HepG2 (cell line): ENCODE measurements at regions not wholly inside any gene's neighbourhood (a gene's known extent, or its start where the extent isn't known, plus 50 kb on each side); places are given as distances from the start of the nearest gene placed in this dataset.

Experiments
- HHEX ChIP-seq: IDR thresholded peaks from 2 replicates; pipeline ENCODE4 v1.6.1; 2016; ENCODE audit warnings: control low read depth
- KLF16 ChIP-seq, 2 experiments: sonication (generic) in 1 of 2; formaldehyde crosslinking in 1 of 2; IDR thresholded peaks; 2 replicates each; pipeline versions ENCODE4 v1.6.1 to v1.8.0; 2016 to 2023; ENCODE audit warnings: missing genetic modification reagents in 2 of 2, missing compliant biosample characterization in 1 of 2
- MAFF ChIP-seq: IDR thresholded peaks from 2 replicates; pipeline ENCODE4 v1.6.1; 2011; ENCODE audit warnings: low read depth, low read length, improper control_type of control experiment
- TAF1 ChIP-seq: sonication (generic); formaldehyde crosslinking; IDR thresholded peaks from 2 replicates; pipeline ENCODE4 v1.4.0; 2020; ENCODE audit warnings: missing genetic modification reagents
- ZFP36L1 ChIP-seq: sonication (generic); formaldehyde crosslinking; IDR thresholded peaks from 2 replicates; pipeline ENCODE4 v1.8.0; 2022; ENCODE audit warnings: mild to moderate bottlenecking, missing genetic modification reagents, moderate library complexity
- ZNF121 ChIP-seq: sonication (generic); formaldehyde crosslinking; IDR thresholded peaks from 2 replicates; pipeline ENCODE4 v1.5.0; 2020; ENCODE audit warnings: mild to moderate bottlenecking, missing genetic modification reagents
- ZNF207 ChIP-seq: fragments of 450-650 bp; IDR thresholded peaks from 2 replicates; pipeline ENCODE4 v1.6.1; 2016; ENCODE audit warnings: antibody characterized with exemption, borderline replicate concordance
- ZNF335 ChIP-seq: sonication (generic); formaldehyde crosslinking; IDR thresholded peaks from 2 replicates; pipeline ENCODE4 v1.4.0; 2020; ENCODE audit warnings: missing genetic modification reagents
- ZNF451 ChIP-seq: sonication (generic); formaldehyde crosslinking; IDR thresholded peaks from 2 replicates; pipeline ENCODE4 v1.5.0; 2020; ENCODE audit warnings: mild to moderate bottlenecking, missing genetic modification reagents
- TF ChIP-seq, protein P1 (sequence below): sonication (generic); formaldehyde crosslinking; IDR thresholded peaks from 2 replicates; pipeline ENCODE4 v1.4.0; 2020; ENCODE audit warnings: missing genetic modification reagents
- TF ChIP-seq, protein P2 (sequence below): sonication (generic); formaldehyde crosslinking; IDR thresholded peaks from 2 replicates; pipeline ENCODE4 v1.5.1; 2020; ENCODE audit warnings: missing genetic modification reagents, mild to moderate bottlenecking, borderline replicate concordance
- TF ChIP-seq, protein P3 (sequence below): sonication (generic); formaldehyde crosslinking; IDR thresholded peaks from 2 replicates; pipeline ENCODE4 v1.5.1; 2020; ENCODE audit warnings: mild to moderate bottlenecking, missing genetic modification reagents, moderate library complexity
- TF ChIP-seq, protein P4 (sequence below): sonication (generic); formaldehyde crosslinking; IDR thresholded peaks from 2 replicates; pipeline ENCODE4 v1.8.1; 2023; ENCODE audit warnings: mild to moderate bottlenecking, missing genetic modification reagents, borderline replicate concordance
- TF ChIP-seq, protein P5 (sequence below): sonication (generic); formaldehyde crosslinking; IDR thresholded peaks from 2 replicates; pipeline ENCODE4 v1.5.0; 2020; ENCODE audit warnings: mild to moderate bottlenecking, missing genetic modification reagents, moderate library complexity

DNA sequence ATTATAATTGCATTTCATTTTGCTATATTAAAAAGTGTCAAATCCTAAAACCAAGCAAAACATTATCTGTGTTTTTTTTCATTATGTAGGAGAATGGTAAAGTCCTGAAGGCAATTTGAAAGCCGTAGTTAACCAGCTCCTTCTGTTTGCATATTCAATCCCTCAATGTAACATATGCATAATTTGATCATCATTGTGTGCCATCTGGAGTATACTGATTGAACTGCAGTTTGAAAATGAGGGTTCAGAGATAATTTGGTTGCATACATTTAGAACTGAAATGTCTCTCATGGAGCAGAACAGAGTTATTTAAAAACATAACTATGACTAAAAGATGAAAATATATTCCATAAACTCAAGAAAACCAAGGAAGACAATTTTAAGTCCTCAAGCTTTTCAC, 518.6 kb downstream of the GBE1 start (continued):
- TF ChIP-seq, protein P1, sequence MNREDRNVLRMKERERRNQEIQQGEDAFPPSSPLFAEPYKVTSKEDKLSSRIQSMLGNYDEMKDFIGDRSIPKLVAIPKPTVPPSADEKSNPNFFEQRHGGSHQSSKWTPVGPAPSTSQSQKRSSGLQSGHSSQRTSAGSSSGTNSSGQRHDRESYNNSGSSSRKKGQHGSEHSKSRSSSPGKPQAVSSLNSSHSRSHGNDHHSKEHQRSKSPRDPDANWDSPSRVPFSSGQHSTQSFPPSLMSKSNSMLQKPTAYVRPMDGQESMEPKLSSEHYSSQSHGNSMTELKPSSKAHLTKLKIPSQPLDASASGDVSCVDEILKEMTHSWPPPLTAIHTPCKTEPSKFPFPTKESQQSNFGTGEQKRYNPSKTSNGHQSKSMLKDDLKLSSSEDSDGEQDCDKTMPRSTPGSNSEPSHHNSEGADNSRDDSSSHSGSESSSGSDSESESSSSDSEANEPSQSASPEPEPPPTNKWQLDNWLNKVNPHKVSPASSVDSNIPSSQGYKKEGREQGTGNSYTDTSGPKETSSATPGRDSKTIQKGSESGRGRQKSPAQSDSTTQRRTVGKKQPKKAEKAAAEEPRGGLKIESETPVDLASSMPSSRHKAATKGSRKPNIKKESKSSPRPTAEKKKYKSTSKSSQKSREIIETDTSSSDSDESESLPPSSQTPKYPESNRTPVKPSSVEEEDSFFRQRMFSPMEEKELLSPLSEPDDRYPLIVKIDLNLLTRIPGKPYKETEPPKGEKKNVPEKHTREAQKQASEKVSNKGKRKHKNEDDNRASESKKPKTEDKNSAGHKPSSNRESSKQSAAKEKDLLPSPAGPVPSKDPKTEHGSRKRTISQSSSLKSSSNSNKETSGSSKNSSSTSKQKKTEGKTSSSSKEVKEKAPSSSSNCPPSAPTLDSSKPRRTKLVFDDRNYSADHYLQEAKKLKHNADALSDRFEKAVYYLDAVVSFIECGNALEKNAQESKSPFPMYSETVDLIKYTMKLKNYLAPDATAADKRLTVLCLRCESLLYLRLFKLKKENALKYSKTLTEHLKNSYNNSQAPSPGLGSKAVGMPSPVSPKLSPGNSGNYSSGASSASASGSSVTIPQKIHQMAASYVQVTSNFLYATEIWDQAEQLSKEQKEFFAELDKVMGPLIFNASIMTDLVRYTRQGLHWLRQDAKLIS (CRISPR knock-in tag) = no peak
- TF ChIP-seq KLF16 (CRISPR knock-in tag; IDR thresholded peaks at IDR 0.05) (no peak), ZNF207 (no peak), ZFP36L1 (CRISPR knock-in tag) (no peak), ZNF121 (CRISPR knock-in tag) (no peak), ZNF451 (CRISPR knock-in tag) (no peak), MAFF (no peak), HHEX (CRISPR knock-in tag) (no peak), TAF1 (CRISPR knock-in tag) (no peak), ZNF335 (CRISPR knock-in tag) (no peak)
- TF ChIP-seq, protein P2, sequence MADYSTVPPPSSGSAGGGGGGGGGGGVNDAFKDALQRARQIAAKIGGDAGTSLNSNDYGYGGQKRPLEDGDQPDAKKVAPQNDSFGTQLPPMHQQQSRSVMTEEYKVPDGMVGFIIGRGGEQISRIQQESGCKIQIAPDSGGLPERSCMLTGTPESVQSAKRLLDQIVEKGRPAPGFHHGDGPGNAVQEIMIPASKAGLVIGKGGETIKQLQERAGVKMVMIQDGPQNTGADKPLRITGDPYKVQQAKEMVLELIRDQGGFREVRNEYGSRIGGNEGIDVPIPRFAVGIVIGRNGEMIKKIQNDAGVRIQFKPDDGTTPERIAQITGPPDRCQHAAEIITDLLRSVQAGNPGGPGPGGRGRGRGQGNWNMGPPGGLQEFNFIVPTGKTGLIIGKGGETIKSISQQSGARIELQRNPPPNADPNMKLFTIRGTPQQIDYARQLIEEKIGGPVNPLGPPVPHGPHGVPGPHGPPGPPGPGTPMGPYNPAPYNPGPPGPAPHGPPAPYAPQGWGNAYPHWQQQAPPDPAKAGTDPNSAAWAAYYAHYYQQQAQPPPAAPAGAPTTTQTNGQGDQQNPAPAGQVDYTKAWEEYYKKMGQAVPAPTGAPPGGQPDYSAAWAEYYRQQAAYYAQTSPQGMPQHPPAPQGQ (CRISPR knock-in tag) = no peak
- TF ChIP-seq, protein P3, sequence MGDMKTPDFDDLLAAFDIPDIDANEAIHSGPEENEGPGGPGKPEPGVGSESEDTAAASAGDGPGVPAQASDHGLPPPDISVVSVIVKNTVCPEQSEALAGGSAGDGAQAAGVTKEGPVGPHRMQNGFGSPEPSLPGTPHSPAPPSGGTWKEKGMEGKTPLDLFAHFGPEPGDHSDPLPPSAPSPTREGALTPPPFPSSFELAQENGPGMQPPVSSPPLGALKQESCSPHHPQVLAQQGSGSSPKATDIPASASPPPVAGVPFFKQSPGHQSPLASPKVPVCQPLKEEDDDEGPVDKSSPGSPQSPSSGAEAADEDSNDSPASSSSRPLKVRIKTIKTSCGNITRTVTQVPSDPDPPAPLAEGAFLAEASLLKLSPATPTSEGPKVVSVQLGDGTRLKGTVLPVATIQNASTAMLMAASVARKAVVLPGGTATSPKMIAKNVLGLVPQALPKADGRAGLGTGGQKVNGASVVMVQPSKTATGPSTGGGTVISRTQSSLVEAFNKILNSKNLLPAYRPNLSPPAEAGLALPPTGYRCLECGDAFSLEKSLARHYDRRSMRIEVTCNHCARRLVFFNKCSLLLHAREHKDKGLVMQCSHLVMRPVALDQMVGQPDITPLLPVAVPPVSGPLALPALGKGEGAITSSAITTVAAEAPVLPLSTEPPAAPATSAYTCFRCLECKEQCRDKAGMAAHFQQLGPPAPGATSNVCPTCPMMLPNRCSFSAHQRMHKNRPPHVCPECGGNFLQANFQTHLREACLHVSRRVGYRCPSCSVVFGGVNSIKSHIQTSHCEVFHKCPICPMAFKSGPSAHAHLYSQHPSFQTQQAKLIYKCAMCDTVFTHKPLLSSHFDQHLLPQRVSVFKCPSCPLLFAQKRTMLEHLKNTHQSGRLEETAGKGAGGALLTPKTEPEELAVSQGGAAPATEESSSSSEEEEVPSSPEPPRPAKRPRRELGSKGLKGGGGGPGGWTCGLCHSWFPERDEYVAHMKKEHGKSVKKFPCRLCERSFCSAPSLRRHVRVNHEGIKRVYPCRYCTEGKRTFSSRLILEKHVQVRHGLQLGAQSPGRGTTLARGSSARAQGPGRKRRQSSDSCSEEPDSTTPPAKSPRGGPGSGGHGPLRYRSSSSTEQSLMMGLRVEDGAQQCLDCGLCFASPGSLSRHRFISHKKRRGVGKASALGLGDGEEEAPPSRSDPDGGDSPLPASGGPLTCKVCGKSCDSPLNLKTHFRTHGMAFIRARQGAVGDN (CRISPR knock-in tag) = no peak
- TF ChIP-seq, protein P4, sequence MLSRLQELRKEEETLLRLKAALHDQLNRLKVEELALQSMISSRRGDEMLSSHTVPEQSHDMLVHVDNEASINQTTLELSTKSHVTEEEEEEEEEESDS = no peak
- TF ChIP-seq, protein P5, sequence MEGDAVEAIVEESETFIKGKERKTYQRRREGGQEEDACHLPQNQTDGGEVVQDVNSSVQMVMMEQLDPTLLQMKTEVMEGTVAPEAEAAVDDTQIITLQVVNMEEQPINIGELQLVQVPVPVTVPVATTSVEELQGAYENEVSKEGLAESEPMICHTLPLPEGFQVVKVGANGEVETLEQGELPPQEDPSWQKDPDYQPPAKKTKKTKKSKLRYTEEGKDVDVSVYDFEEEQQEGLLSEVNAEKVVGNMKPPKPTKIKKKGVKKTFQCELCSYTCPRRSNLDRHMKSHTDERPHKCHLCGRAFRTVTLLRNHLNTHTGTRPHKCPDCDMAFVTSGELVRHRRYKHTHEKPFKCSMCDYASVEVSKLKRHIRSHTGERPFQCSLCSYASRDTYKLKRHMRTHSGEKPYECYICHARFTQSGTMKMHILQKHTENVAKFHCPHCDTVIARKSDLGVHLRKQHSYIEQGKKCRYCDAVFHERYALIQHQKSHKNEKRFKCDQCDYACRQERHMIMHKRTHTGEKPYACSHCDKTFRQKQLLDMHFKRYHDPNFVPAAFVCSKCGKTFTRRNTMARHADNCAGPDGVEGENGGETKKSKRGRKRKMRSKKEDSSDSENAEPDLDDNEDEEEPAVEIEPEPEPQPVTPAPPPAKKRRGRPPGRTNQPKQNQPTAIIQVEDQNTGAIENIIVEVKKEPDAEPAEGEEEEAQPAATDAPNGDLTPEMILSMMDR (CRISPR knock-in tag) = peak; percentile 21; the same call in 1 of the 2 replicates
